Keratinocyte (primary cell): ENCODE measurements at regions not wholly inside any gene's neighbourhood (a gene's known extent, or its start where the extent isn't known, plus 50 kb on each side); places are given as distances from the start of the nearest gene placed in this dataset.

ENCODE experiments used
- DNase-seq: peaks from one replicate; pipeline ENCODE4 v3.0.0-alpha.2; 2011; ENCODE audit warnings: low read depth, missing footprints, low spot score
- FAIRE-seq: peaks from 2 replicates; lab custom pipeline; 2011; peaks lifted over from hg19 to GRCh38; lab: Jason Lieb, UNC
- H2AFZ ChIP-seq: 2 replicates; pipeline ENCODE4 v1.6.0; 2012; ENCODE audit warnings: low read length, control low read depth, inconsistent platforms; ENCODE audit not compliant: control insufficient read depth
- H3K27ac ChIP-seq: 2 replicates; pipeline ENCODE4 v1.5.1; 2011; ENCODE audit warnings: low read length; ENCODE audit not compliant: control insufficient read depth, insufficient read depth
- H3K27me3 ChIP-seq: 3 replicates; pipeline ENCODE4 v1.6.0; 2011; ENCODE audit warnings: low read length; ENCODE audit not compliant: control insufficient read depth, insufficient read depth; ENCODE audit errors: extremely low read depth
- H3K36me3 ChIP-seq, 2 experiments: 2 replicates in 1 of 2; 3 replicates in 1 of 2; pipeline ENCODE4 v1.5.1; 2011; ENCODE audit warnings: low read length in 2 of 2, mild to moderate bottlenecking in 1 of 2; ENCODE audit not compliant: control insufficient read depth in 2 of 2, insufficient read depth in 2 of 2; ENCODE audit errors: extremely low read depth in 1 of 2
- H3K4me1 ChIP-seq: 3 replicates; pipeline ENCODE4 v1.5.1; 2011; ENCODE audit warnings: low read length; ENCODE audit not compliant: control insufficient read depth, insufficient read depth; ENCODE audit errors: extremely low read depth
- H3K4me2 ChIP-seq: 3 replicates; pipeline ENCODE4 v1.6.0; 2011; ENCODE audit warnings: low read depth, low read length; ENCODE audit not compliant: control insufficient read depth, insufficient read depth; ENCODE audit errors: extremely low read depth
- H3K4me3 ChIP-seq, 3 experiments: fragments of 200-600 bp in 1 of 3; sonication (generic) in 1 of 3; 2 replicates in 2 of 3; 3 replicates in 1 of 3; pipeline ENCODE4 v1.5.1; 2011 to 2016; ENCODE audit warnings: low read length in 3 of 3, mild to moderate bottlenecking in 3 of 3, control low read depth in 2 of 3, inconsistent platforms in 1 of 3, low read depth in 1 of 3, mixed read lengths in 1 of 3, mixed run types in 1 of 3, moderate library complexity in 1 of 3; ENCODE audit not compliant: control insufficient read depth in 2 of 3, insufficient read depth in 2 of 3; ENCODE audit errors: extremely low read depth in 1 of 3
- H3K79me2 ChIP-seq: 2 replicates; pipeline ENCODE4 v1.6.0; 2012; ENCODE audit warnings: low read length; ENCODE audit not compliant: control insufficient read depth, insufficient read depth
- H3K9ac ChIP-seq: 3 replicates; pipeline ENCODE4 v1.6.0; 2011; ENCODE audit warnings: low read length; ENCODE audit not compliant: control insufficient read depth, insufficient read depth; ENCODE audit errors: extremely low read depth
- H3K9me1 ChIP-seq: 3 replicates; pipeline ENCODE4 v1.6.0; 2011; ENCODE audit warnings: low read length; ENCODE audit not compliant: control insufficient read depth, insufficient read depth; ENCODE audit errors: extremely low read depth
- H3K9me3 ChIP-seq: 2 replicates; pipeline ENCODE4 v1.5.1; 2012; ENCODE audit warnings: low read depth, low read length; ENCODE audit not compliant: control insufficient read depth
- H4K20me1 ChIP-seq: 3 replicates; pipeline ENCODE4 v1.6.0; 2011; ENCODE audit warnings: low read length; ENCODE audit not compliant: control insufficient read depth, insufficient read depth; ENCODE audit errors: extremely low read depth
- EZH2 ChIP-seq: IDR thresholded peaks from one replicate; pipeline ENCODE4 v1.6.1; 2012; ENCODE audit warnings: inconsistent platforms, mild to moderate bottlenecking, low read length, moderate library complexity
- dilution Hi-C: fragments of 300-500 bp; cut with MboI; formaldehyde crosslinking; loops from one replicate; pipeline ENCODE4 v1.7.0; 2020; ENCODE audit warnings: low sequenced_read_pairs; ENCODE audit not compliant: extremely low pct_ligation_motif_present
- TF ChIP-seq, protein P1 (sequence below), 3 experiments: IDR thresholded peaks in 1 of 3; conservative IDR thresholded peaks in 1 of 3; optimal IDR thresholded peaks in 1 of 3; 2 replicates in 2 of 3; 3 replicates in 1 of 3; pipeline versions ENCODE3 to v1.5.1; 2011; ENCODE audit warnings: low read length in 3 of 3, mild to moderate bottlenecking in 3 of 3, moderate library complexity in 2 of 3, control low read depth in 1 of 3, inconsistent platforms in 1 of 3; ENCODE audit not compliant: insufficient read depth in 2 of 3; ENCODE audit errors: extremely low read depth in 1 of 3

GRCh38 chr5:159854916-159855315 is 61.4 kb upstream of the ADRA1B start:
- Histone ChIP-seq H3K36me3 (no peaks in the 10 kb centered on the region), H2AFZ (no peak overlapping the region), H4K20me1 (no peaks in the 10 kb centered on the region), H3K27me3 (no peaks in the 10 kb centered on the region), H3K4me2 (no peak overlapping the region), H3K9me1 (no peaks in the 10 kb centered on the region), H3K9ac (no peak overlapping the region), H3K4me3 (no peak overlapping the region), H3K4me1 (peaks cover 12% of the 10 kb centered on the region), H3K79me2 (no peaks in the 10 kb centered on the region), H3K9me3 (no peaks in the 10 kb centered on the region), H3K27ac (no peak overlapping the region)
- dilution Hi-C loops = no loop called here
- DNase-seq = no peak
- FAIRE-seq = no peak
- TF ChIP-seq, protein P1, sequence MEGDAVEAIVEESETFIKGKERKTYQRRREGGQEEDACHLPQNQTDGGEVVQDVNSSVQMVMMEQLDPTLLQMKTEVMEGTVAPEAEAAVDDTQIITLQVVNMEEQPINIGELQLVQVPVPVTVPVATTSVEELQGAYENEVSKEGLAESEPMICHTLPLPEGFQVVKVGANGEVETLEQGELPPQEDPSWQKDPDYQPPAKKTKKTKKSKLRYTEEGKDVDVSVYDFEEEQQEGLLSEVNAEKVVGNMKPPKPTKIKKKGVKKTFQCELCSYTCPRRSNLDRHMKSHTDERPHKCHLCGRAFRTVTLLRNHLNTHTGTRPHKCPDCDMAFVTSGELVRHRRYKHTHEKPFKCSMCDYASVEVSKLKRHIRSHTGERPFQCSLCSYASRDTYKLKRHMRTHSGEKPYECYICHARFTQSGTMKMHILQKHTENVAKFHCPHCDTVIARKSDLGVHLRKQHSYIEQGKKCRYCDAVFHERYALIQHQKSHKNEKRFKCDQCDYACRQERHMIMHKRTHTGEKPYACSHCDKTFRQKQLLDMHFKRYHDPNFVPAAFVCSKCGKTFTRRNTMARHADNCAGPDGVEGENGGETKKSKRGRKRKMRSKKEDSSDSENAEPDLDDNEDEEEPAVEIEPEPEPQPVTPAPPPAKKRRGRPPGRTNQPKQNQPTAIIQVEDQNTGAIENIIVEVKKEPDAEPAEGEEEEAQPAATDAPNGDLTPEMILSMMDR (optimal IDR thresholded peaks at IDR 0.05 in 1 of 3, IDR thresholded peaks at IDR 0.05 in 1 of 3, conservative IDR thresholded peaks at IDR 0.05 in 1 of 3; ENCODE audit: extremely low read depth in 1 of 3, insufficient read depth in 2 of 3, low read length in 3 of 3) = no peak

DNA sequence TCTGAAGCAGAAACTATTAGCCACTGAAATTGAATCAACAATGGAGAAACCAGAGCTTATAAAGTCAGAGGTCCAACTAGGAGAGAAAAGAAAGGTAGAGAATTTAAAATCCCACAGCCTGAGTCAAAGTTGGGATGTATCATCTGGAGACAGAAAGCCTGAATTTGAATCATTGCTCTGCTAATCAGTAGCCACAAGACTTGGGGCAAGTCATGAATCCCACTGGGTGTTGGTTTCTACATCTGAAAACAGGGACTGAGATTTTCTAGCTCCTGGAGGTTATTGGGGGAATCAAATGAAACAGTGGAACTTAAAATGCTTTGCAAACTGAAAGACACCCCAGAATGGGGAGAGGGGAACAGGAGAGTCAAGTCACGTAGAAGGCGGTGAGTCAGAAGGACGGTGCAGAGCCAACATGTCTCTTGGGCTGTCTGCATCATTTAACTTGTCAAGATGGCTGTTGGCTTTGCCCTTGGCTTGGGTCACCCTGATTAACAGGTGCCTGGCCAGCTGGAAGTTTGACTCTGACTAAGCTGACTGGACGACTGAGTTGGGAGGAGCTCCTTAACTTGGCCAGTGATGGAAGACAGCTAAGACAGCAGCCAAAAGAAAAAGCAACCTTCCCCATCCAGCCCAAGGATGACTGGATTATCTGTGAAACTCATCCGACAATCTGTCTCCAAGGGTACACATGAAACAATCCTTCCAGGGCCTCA is 60.6 kb upstream of the ADRA1B start:
- dilution Hi-C loops = no loop called here

More for the DNA sequence above, 60.6 kb upstream of the ADRA1B start:
- H3K9ac ChIP-seq = no peak overlapping the region
- no peak overlapping the region for H3K4me3 ChIP-seq
- H3K27me3 ChIP-seq = no peaks in the 10 kb centered on the region
- FAIRE-seq (no peak), DNase-seq (no peak)
- H3K9me3 ChIP-seq = no peaks in the 10 kb centered on the region
- no peaks in the 10 kb centered on the region for H4K20me1 ChIP-seq
- no peaks in the 10 kb centered on the region for H3K79me2 ChIP-seq
- TF ChIP-seq, protein P1 (optimal IDR thresholded peaks at IDR 0.05 in 1 of 3, IDR thresholded peaks at IDR 0.05 in 1 of 3, conservative IDR thresholded peaks at IDR 0.05 in 1 of 3; ENCODE audit: extremely low read depth in 1 of 3, insufficient read depth in 2 of 3, low read length in 3 of 3) = no peak
- TF ChIP-seq EZH2 = no peak
- H3K4me1 ChIP-seq = peaks cover 5% of the 10 kb centered on the region
- no peaks in the 10 kb centered on the region for H3K9me1 ChIP-seq
- no peak overlapping the region for H3K27ac ChIP-seq
- no peaks in the 10 kb centered on the region for H3K36me3 ChIP-seq
- H3K4me2 ChIP-seq = no peak overlapping the region
- H2AFZ ChIP-seq = no peak overlapping the region
